Vagina (tissue), 2 donors: ENCODE measurements at regions not wholly inside any gene's neighbourhood (a gene's known extent, or its start where the extent isn't known, plus 50 kb on each side); places are given as distances from the start of the nearest gene placed in this dataset.

ENCODE experiments used
- DNase-seq, 2 donors: peaks; one replicate each; pipeline ENCODE4 v3.0.0-alpha.2; 2017; ENCODE audit errors: extremely low spot score in 2 of 2
- H3K27ac ChIP-seq: fragments of 200-600 bp; sonication (generic); one replicate; pipeline ENCODE4 v1.5.1; 2019
- H3K27me3 ChIP-seq: fragments of 200-600 bp; sonication (generic); one replicate; pipeline ENCODE4 v1.5.1; 2019
- H3K36me3 ChIP-seq, 2 donors: fragments of 200-600 bp; sonication (generic); one replicate each; pipeline ENCODE4 v1.5.1; 2017 to 2019
- H3K4me1 ChIP-seq: fragments of 200-600 bp; sonication (generic); one replicate; pipeline ENCODE4 v1.5.1; 2019
- H3K4me3 ChIP-seq, 2 donors: fragments of 200-600 bp; sonication (generic); 1 replicate in 1 of 2; 2 replicates in 1 of 2; pipeline ENCODE4 v1.5.1; 2016 to 2019
- H3K9me3 ChIP-seq: fragments of 200-600 bp; sonication (generic); one replicate; pipeline ENCODE4 v1.5.1; 2019
- POLR2A ChIP-seq, 2 donors: fragments of 450-650 bp; IDR thresholded peaks; one replicate each; pipeline ENCODE4 v1.6.1; 2017; ENCODE audit warnings: antibody characterized with exemption in 2 of 2, mild to moderate bottlenecking in 2 of 2, moderate library complexity in 2 of 2
- POLR2AphosphoS5 ChIP-seq, 2 donors: sonication (generic); formaldehyde crosslinking; IDR thresholded peaks; one replicate each; pipeline ENCODE4 v1.9.0; 2017; ENCODE audit warnings: antibody characterized with exemption in 2 of 2, mild to moderate bottlenecking in 2 of 2, low read depth in 1 of 2; ENCODE audit not compliant: insufficient read depth in 1 of 2
- intact Hi-C: fragments of 100-400 bp; cut with DNase I; formaldehyde crosslinking; loops from one replicate; pipeline ENCODE4 v1.15.1; 2023
- TF ChIP-seq, protein P1 (sequence below), 3 experiments: fragments of 450-650 bp in 2 of 3; fragments of 200-600 bp in 1 of 3; sonication (generic) in 1 of 3; IDR thresholded peaks; one replicate each; pipeline ENCODE4 v1.5.1; 2017 to 2019; ENCODE audit warnings: antibody characterized with exemption in 3 of 3, mild to moderate bottlenecking in 2 of 3, moderate library complexity in 2 of 3

DNA sequence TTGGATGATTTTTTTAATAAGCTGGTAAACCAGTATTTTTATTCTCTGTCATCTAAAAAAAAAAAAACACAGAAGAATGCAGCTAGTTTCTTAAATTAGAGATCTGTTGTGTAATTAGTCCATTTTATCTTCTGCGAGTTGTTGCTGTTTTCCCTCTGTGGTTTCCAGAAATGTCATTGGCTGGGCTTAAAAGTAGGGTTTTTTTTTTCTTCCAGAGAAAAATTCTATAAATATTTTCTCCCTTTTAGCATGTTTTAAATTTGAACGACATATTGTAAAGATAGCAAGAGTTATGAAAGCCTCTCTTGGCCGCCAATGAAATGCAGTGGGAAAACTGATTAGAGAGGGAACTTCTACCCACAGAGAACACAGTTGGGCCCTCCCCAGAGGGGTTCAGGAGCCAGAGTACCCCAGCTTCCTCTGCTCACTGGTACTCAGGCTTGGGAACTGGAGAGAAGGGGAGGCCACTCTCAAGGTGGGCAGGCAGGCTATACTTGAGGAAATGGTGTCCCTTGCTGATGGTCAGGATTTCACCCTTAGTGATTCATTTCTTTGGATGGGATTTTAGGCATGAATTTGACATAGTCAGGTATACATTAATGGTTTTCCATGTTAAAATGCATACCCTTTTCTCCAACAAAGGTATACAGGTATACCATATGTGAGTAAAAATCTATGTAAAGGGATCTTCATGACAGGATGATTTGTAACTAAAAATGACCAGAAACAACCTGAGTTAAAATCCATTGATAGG, 166.1 kb downstream of the BCOR start:
- TF ChIP-seq POLR2A (IDR thresholded peaks at IDR 0.05) (no peak), POLR2AphosphoS5 (IDR thresholded peaks at IDR 0.05; ENCODE audit: insufficient read depth in 1 of 2, low read depth in 1 of 2) (no peak)
- TF ChIP-seq, protein P1, sequence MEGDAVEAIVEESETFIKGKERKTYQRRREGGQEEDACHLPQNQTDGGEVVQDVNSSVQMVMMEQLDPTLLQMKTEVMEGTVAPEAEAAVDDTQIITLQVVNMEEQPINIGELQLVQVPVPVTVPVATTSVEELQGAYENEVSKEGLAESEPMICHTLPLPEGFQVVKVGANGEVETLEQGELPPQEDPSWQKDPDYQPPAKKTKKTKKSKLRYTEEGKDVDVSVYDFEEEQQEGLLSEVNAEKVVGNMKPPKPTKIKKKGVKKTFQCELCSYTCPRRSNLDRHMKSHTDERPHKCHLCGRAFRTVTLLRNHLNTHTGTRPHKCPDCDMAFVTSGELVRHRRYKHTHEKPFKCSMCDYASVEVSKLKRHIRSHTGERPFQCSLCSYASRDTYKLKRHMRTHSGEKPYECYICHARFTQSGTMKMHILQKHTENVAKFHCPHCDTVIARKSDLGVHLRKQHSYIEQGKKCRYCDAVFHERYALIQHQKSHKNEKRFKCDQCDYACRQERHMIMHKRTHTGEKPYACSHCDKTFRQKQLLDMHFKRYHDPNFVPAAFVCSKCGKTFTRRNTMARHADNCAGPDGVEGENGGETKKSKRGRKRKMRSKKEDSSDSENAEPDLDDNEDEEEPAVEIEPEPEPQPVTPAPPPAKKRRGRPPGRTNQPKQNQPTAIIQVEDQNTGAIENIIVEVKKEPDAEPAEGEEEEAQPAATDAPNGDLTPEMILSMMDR (IDR thresholded peaks at IDR 0.05) = no peak
- no peaks in the 10 kb centered on the region for H3K4me1 ChIP-seq
- no peaks in the 10 kb centered on the region for H3K36me3 ChIP-seq

DNA sequence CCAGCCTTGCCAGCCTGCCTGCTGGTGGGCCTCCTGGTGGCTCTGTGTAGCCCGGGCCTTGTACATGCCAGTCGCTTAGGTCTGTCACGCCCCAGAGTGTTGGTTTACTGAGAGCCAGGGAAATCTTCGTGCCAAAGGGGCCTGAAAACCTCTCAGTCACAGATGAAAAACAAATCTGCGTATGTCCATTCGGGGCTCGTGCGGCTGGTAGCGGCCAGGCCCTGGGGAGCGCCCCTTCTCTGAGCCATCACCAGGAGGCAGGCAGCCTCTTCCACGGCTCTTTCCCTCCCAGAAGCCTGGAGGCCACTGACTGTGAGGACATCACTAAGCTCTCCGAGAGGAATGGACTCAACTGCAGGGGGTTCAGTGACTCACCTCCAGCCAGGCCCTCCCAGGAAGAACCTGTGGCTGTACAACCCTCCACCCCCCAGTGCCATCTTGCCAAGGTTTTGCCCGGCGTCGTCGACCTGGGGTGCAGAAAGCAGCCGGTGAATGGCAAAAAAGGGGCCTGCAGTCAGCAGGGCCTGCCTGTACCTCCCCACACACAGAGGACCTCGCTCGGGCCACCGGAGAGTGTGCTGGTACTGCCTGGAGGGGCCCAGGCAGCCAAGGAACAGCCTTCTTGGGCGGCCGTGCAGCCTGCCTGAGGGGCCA, 162.2 kb downstream of the BCOR start:
- intact Hi-C loops = no loop called here
- H3K27me3 ChIP-seq = no peaks in the 10 kb centered on the region
- DNase-seq = no peak
- no peak overlapping the region for H3K27ac ChIP-seq
- H3K4me1 ChIP-seq = no peaks in the 10 kb centered on the region
- no peaks in the 10 kb centered on the region for H3K9me3 ChIP-seq
- no peak overlapping the region for H3K4me3 ChIP-seq
- H3K36me3 ChIP-seq = no peaks in the 10 kb centered on the region
- TF ChIP-seq, protein P1 (IDR thresholded peaks at IDR 0.05) = no peak
- TF ChIP-seq POLR2A (IDR thresholded peaks at IDR 0.05) (no peak), POLR2AphosphoS5 (IDR thresholded peaks at IDR 0.05; ENCODE audit: insufficient read depth in 1 of 2, low read depth in 1 of 2) (no peak)

More for the DNA sequence above, 166.1 kb downstream of the BCOR start:
- DNase-seq = no peak
- no peak overlapping the region for H3K4me3 ChIP-seq
- H3K9me3 ChIP-seq = no peaks in the 10 kb centered on the region
- intact Hi-C loops = no loop called here
- no peak overlapping the region for H3K27ac ChIP-seq
- H3K27me3 ChIP-seq = no peaks in the 10 kb centered on the region

DNA sequence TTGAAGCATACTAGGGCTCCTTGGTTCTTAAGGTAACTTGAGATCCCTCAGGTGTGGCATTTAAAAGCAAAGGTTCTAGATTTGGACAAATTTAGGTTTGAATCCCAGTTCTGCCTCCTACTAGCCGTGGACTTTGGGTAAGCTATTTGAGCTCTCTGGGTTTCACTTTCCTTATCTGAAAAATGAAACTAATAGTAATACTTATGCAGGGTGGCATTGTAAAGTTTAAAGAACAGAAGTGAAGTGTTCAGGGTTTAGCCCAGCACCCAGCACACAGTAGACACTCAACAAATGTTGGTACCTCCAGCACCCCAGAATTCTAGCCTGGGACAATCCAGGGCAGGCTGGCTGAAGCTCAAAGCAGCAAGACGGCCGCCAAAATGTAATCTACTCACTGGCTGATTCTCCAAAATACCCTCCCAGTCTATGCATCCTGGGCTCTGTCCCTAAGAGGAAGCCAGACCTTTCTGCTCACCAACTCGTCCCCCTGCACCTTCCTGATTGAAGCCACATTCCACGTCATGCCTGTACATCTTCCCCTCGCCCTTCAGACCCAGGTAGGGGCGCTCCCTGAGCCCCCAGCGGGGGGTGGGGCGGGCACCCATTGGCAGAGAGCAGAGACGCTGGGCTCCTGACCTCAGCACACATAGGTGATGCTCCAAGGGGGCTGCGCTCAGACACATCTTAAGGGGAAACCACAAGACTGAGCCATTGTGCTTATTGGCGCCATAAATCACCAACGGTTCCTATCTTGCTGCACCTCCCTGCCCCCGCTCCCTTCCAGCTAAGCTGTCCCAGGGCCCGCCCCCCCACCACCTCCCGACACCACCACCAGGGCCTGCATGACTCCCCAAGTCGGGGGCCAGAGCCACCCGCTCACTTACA, 160.6 kb downstream of the BCOR start:
- H3K4me3 ChIP-seq = no peak overlapping the region
- DNase-seq = no peak
- H3K9me3 ChIP-seq = no peaks in the 10 kb centered on the region
- H3K4me1 ChIP-seq = no peaks in the 10 kb centered on the region
- intact Hi-C loops = no loop called here
- TF ChIP-seq POLR2A (IDR thresholded peaks at IDR 0.05) (no peak), POLR2AphosphoS5 (IDR thresholded peaks at IDR 0.05; ENCODE audit: insufficient read depth in 1 of 2, low read depth in 1 of 2) (no peak)
- TF ChIP-seq, protein P1 (IDR thresholded peaks at IDR 0.05) = no peak
- no peak overlapping the region for H3K27ac ChIP-seq
- H3K27me3 ChIP-seq = no peaks in the 10 kb centered on the region
- no peaks in the 10 kb centered on the region for H3K36me3 ChIP-seq

DNA sequence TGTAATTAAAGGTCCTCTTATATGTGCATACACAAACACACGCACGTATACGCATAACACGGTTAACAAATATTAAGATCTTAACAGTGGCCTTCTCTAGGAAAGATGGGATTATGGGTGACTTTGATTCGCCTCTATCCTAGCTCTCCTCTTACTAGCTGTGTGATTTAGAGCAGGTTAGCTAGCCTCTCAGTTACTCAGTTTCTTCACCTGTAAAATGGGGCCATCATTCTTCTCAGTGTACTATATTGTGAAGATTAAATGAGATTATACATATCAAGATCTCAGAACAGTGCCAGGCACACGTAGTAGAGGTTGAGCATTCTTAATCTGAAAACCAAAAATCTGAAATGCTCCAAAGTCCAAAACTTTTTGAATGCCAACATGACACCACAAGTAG, 159.3 kb downstream of the BCOR start:
- Histone ChIP-seq H3K27me3 (no peaks in the 10 kb centered on the region), H3K9me3 (no peaks in the 10 kb centered on the region), H3K4me1 (no peaks in the 10 kb centered on the region), H3K27ac (no peak overlapping the region), H3K4me3 (no peak overlapping the region), H3K36me3 (no peaks in the 10 kb centered on the region)
- DNase-seq = no peak
- TF ChIP-seq, protein P1 (IDR thresholded peaks at IDR 0.05) = no peak
- TF ChIP-seq POLR2AphosphoS5 (IDR thresholded peaks at IDR 0.05; ENCODE audit: insufficient read depth in 1 of 2, low read depth in 1 of 2) = no peak
- TF ChIP-seq POLR2A (IDR thresholded peaks at IDR 0.05) = no peak
- intact Hi-C loops = no loop called here
